ENCODE measurements at regions not wholly inside any gene's neighbourhood (a gene's known extent, or its start where the extent isn't known, plus 50 kb on each side); places are given as distances from the start of the nearest gene placed in this dataset.

- TF ChIP-seq RAD21 (CRISPR knock-in tag; conservative IDR thresholded peaks at IDR 0.05 in 1 of 2, IDR thresholded peaks at IDR 0.05 in 1 of 2) (no peak), ESRRB (CRISPR knock-in tag; IDR thresholded peaks at IDR 0.05; ENCODE audit: borderline replicate concordance) (no peak), POLR2A (conservative IDR thresholded peaks at IDR 0.05) (no peak), SMAD2 (IDR thresholded peaks at IDR 0.05; ENCODE audit: low read depth, low read length) (no peak)
These were observed 112.3 kb upstream of the SOX21 start for GRCh38 chr13:94824601-94825000.

Data from K562 (cell line).